SK-N-SH (cell line): ENCODE measurements at regions not wholly inside any gene's neighbourhood (a gene's known extent, or its start where the extent isn't known, plus 50 kb on each side); places are given as distances from the start of the nearest gene placed in this dataset.

Experiments
- CTCF ChIA-PET: fragments of 300-600, 350-600 bp; formaldehyde crosslinking; extraction: SDS; loops from one replicate; lab custom pipeline; 2021; lab: Yijun Ruan, JAX
- POLR2A ChIA-PET: fragments of 350-600 bp; sonication (Branson Sonifier 250); formaldehyde crosslinking; extraction: SDS; loops from one replicate; lab custom pipeline; 2020; ENCODE audit warnings: antibody characterized with exemption, inconsistent platforms; lab: Yijun Ruan, JAX
- DNase-seq: peaks from one replicate; pipeline ENCODE4 v3.0.0; 2012
- H2AFZ ChIP-seq: fragments of 200-600 bp; sonication (generic); 2 replicates; pipeline ENCODE4 v1.8.1; 2016; ENCODE audit warnings: antibody characterized with exemption, mild to moderate bottlenecking, low read depth
- H3F3A ChIP-seq: fragments of 200-600 bp; sonication (generic); replicated peaks from 2 replicates; pipeline ENCODE3; 2016; ENCODE audit warnings: antibody characterized with exemption, mild to moderate bottlenecking; ENCODE audit not compliant: insufficient read depth
- H3K27ac ChIP-seq, 2 experiments: fragments of 200-500 bp in 1 of 2; fragments of 200-600 bp in 1 of 2; sonication (Bioruptor generic) in 1 of 2; sonication (generic), shearing (Covaris generic) in 1 of 2; 2 replicates each; pipeline versions ENCODE4 v1.5.1 to v1.6.1; 2014 to 2016; ENCODE audit warnings: low read depth in 2 of 2, inconsistent platforms in 1 of 2, low read length in 1 of 2, mild to moderate bottlenecking in 1 of 2, mixed read lengths in 1 of 2
- H3K27me3 ChIP-seq: fragments of 200-600 bp; sonication (generic), shearing (Covaris generic); 2 replicates; pipeline ENCODE4 v1.6.1; 2016; ENCODE audit warnings: mixed run types; ENCODE audit not compliant: insufficient read depth
- H3K36me3 ChIP-seq, 2 experiments: fragments of 200-500 bp in 1 of 2; fragments of 200-600 bp in 1 of 2; sonication (Bioruptor generic) in 1 of 2; sonication (generic) in 1 of 2; replicated peaks in 1 of 2; 2 replicates each; pipeline versions ENCODE3 to v1.5.1; 2014 to 2016; ENCODE audit warnings: low read length in 1 of 2, mild to moderate bottlenecking in 1 of 2; ENCODE audit not compliant: insufficient read depth in 2 of 2, control insufficient read depth in 1 of 2
- H3K4me1 ChIP-seq, 2 experiments: fragments of 200-500 bp in 1 of 2; fragments of 200-600 bp in 1 of 2; sonication (Bioruptor generic) in 1 of 2; sonication (generic), shearing (Covaris generic) in 1 of 2; 2 replicates each; pipeline versions ENCODE4 v1.5.1 to v1.6.1; 2014 to 2016; ENCODE audit warnings: low read depth in 1 of 2, low read length in 1 of 2, mixed run types in 1 of 2; ENCODE audit not compliant: insufficient read depth in 2 of 2, control insufficient read depth in 1 of 2
- H3K4me2 ChIP-seq: fragments of 200-600 bp; sonication (generic), shearing (Covaris generic); 2 replicates; pipeline ENCODE4 v1.6.1; 2017; ENCODE audit warnings: mixed run types
- H3K4me3 ChIP-seq, 2 experiments: fragments of 200-500 bp in 1 of 2; fragments of 200-600 bp in 1 of 2; sonication (Bioruptor generic) in 1 of 2; sonication (generic), shearing (Covaris generic) in 1 of 2; 2 replicates each; pipeline versions ENCODE4 v1.5.1 to v1.8.1; 2014 to 2016; ENCODE audit warnings: low read depth in 2 of 2, inconsistent platforms in 1 of 2, low read length in 1 of 2, mild to moderate bottlenecking in 1 of 2, mixed read lengths in 1 of 2, moderate library complexity in 1 of 2
- H3K79me2 ChIP-seq: fragments of 200-600 bp; sonication (generic); 2 replicates; pipeline ENCODE4 v1.8.1; 2017; ENCODE audit warnings: mild to moderate bottlenecking; ENCODE audit not compliant: insufficient read depth
- H3K9ac ChIP-seq: fragments of 200-600 bp; sonication (generic); 2 replicates; pipeline ENCODE4 v1.6.1; 2017; ENCODE audit warnings: mixed run types
- H3K9me2 ChIP-seq: fragments of 200-600 bp; sonication (generic); 2 replicates; pipeline ENCODE4 v1.6.1; 2017; ENCODE audit warnings: mixed run types
- H3K9me3 ChIP-seq: fragments of 200-600 bp; sonication (generic); 2 replicates; pipeline ENCODE4 v1.6.1; 2017; ENCODE audit warnings: mixed run types, mild to moderate bottlenecking, moderate library complexity
- H4K20me1 ChIP-seq: fragments of 200-600 bp; sonication (generic); 2 replicates; pipeline ENCODE4 v1.6.1; 2017; ENCODE audit warnings: mild to moderate bottlenecking, mixed run types; ENCODE audit not compliant: insufficient read depth
- CHD2 ChIP-seq: fragments of 150-350 bp; IDR thresholded peaks from 2 replicates; pipeline ENCODE4 v1.6.1; 2018; ENCODE audit warnings: low read length; ENCODE audit not compliant: partially characterized antibody
- ELF1 ChIP-seq: IDR thresholded peaks from 2 replicates; pipeline ENCODE4 v1.4.0; 2012
- EP300 ChIP-seq, 2 experiments: IDR thresholded peaks; 2 replicates each; pipeline versions ENCODE4 v1.4.0 to v1.6.1; 2012; ENCODE audit warnings: borderline replicate concordance in 1 of 2, low read depth in 1 of 2, low read length in 1 of 2
- EZH2phosphoT487 ChIP-seq: fragments of 200-600 bp; sonication (generic); IDR thresholded peaks from 2 replicates; pipeline ENCODE4 v1.6.1; 2017; ENCODE audit warnings: low read depth, mixed run types, mild to moderate bottlenecking, antibody characterized with exemption, moderate library complexity, borderline replicate concordance
- FOSL2 ChIP-seq: IDR thresholded peaks from 2 replicates; pipeline ENCODE4 v1.4.0; 2012; ENCODE audit warnings: low read depth, mild to moderate bottlenecking, moderate library complexity, borderline replicate concordance
- FOXJ3 ChIP-seq: sonication (generic); formaldehyde crosslinking; IDR thresholded peaks from 2 replicates; pipeline ENCODE4 v1.5.1; 2020; ENCODE audit warnings: mild to moderate bottlenecking, missing genetic modification reagents
- FOXM1 ChIP-seq: IDR thresholded peaks from 2 replicates; pipeline ENCODE4 v1.4.0; 2012; ENCODE audit warnings: low read depth, mild to moderate bottlenecking
- GABPA ChIP-seq: IDR thresholded peaks from 2 replicates; pipeline ENCODE4 v1.4.0; 2012; ENCODE audit warnings: low read depth, mild to moderate bottlenecking
- GATA2 ChIP-seq: sonication (generic); formaldehyde crosslinking; IDR thresholded peaks from 2 replicates; pipeline ENCODE4 v1.5.0; 2020; ENCODE audit warnings: mild to moderate bottlenecking, missing genetic modification reagents
- MEF2A ChIP-seq: IDR thresholded peaks from 2 replicates; pipeline ENCODE4 v1.4.0; 2012; ENCODE audit warnings: low read depth, borderline replicate concordance
- MXI1 ChIP-seq: IDR thresholded peaks from 2 replicates; pipeline ENCODE4 v1.6.1; 2012; ENCODE audit warnings: mild to moderate bottlenecking, low read depth, low read length, improper control_type of control experiment
- NFIC ChIP-seq: IDR thresholded peaks from 2 replicates; pipeline ENCODE4 v1.4.0; 2012; ENCODE audit warnings: borderline replicate concordance
- NRF1 ChIP-seq: IDR thresholded peaks from 2 replicates; pipeline ENCODE4 v1.6.1; 2012; ENCODE audit warnings: low read depth, mild to moderate bottlenecking, low read length
- POLR2AphosphoS5 ChIP-seq: IDR thresholded peaks from 2 replicates; pipeline ENCODE4 v1.6.1; 2012; ENCODE audit warnings: low read depth, low read length
- RAD21 ChIP-seq: IDR thresholded peaks from 2 replicates; pipeline ENCODE4 v1.6.1; 2012; ENCODE audit warnings: mild to moderate bottlenecking, low read length
- RFX5 ChIP-seq: IDR thresholded peaks from 2 replicates; pipeline ENCODE4 v1.6.1; 2012; ENCODE audit warnings: mild to moderate bottlenecking, improper control_type of control experiment, low read length
- RXRA ChIP-seq: IDR thresholded peaks from 2 replicates; pipeline ENCODE4 v1.4.0; 2012; ENCODE audit warnings: low read depth, mild to moderate bottlenecking, borderline replicate concordance
- SMC3 ChIP-seq: IDR thresholded peaks from 2 replicates; pipeline ENCODE4 v1.6.1; 2012; ENCODE audit warnings: low read depth, low read length, improper control_type of control experiment
- TEAD4 ChIP-seq: IDR thresholded peaks from 2 replicates; pipeline ENCODE4 v1.4.0; 2012; ENCODE audit warnings: mild to moderate bottlenecking, borderline replicate concordance; ENCODE audit not compliant: insufficient read depth
- YY1 ChIP-seq: IDR thresholded peaks from 2 replicates; pipeline ENCODE4 v1.4.0; 2012; ENCODE audit warnings: low read depth, mild to moderate bottlenecking
- WGBS: methylation state at CpG from one replicate; pipeline ENCODE4 v1.1.6; 2017; ENCODE audit warnings: low lambda C conversion rate; 5-methylcytosine and 5-hydroxymethylcytosine counted together
- TF ChIP-seq, protein P1 (sequence below): fragments of 150-350 bp; IDR thresholded peaks from 2 replicates; pipeline ENCODE4 v1.6.1; 2017; ENCODE audit warnings: antibody characterized with exemption, low read length, low read depth, borderline replicate concordance
- TF ChIP-seq, protein P2 (sequence below): IDR thresholded peaks from 2 replicates; pipeline ENCODE4 v1.4.0; 2012; ENCODE audit warnings: low read depth

GRCh38 chr2:8122520-8122919 lies 559.3 kb upstream of the ID2 start:
- no peak for DNase-seq
- Histone ChIP-seq H3K79me2 (no peaks in the 10 kb centered on the region), H2AFZ (0 out of 2 replicates have a peak overlapping the region, but pooled peaks have one; percentile 30), H3K9me3 (no peaks in the 10 kb centered on the region), H3F3A (no peaks in the 10 kb centered on the region), H3K9ac (no peak overlapping the region), H3K27me3 (no peaks in the 10 kb centered on the region), H4K20me1 (no peaks in the 10 kb centered on the region), H3K4me2 (no peak overlapping the region), H3K36me3 (no peaks in the 10 kb centered on the region), H3K9me2 (no peaks in the 10 kb centered on the region), H3K4me3 (no peak overlapping the region)
- CTCF ChIA-PET: interaction anchor here (0.8 to 2.2 kb wide), 3 partner anchors 11 to 19 kb away, joined by 4 to 5 read pairs (median 4); no protein-coding TSS in a partner anchor
- POLR2A ChIA-PET: no interaction called here
- no peak for TF ChIP-seq MXI1
- no peak for TF ChIP-seq FOSL2
- no peak for TF ChIP-seq RAD21
- no peak for TF ChIP-seq CHD2
- TF ChIP-seq POLR2AphosphoS5: no peak
- TF ChIP-seq, all 33 proteins: peak for 0
- WGBS: 91% methylated on average over 7 of the region's 7 CpGs
- H3K27ac ChIP-seq: no peak overlapping the region; a peak in 1 of 4 replicates
- peaks cover 0 to 7% of the 10 kb centered on the region in 2 experiments; a peak in 2 of 4 replicates for H3K4me1 ChIP-seq

DNA sequence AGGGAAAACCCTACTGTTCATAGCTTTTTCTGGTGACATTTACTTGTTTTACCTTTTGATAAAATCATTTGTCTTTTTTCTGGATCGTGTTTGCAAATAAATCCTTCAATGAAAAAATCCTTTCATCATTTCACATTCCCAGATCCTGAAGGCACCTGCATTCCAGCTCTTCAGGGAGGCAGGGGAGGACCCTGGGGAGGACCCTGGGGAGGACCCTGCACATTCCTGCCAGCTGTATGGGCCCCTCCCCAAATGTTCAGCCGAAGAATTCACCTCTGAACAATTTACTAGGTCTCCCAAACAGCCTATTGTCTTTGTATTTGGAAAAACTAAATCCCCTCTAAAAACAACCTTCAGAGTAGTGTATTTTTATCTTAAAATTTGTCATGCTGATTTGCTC lies 558.4 kb upstream of the ID2 start:
- Histone ChIP-seq H3F3A (no peaks in the 10 kb centered on the region), H3K36me3 (no peaks in the 10 kb centered on the region), H3K4me3 (no peak overlapping the region), H3K4me1 (peaks cover 0 to 7% of the 10 kb centered on the region in 2 experiments; a peak in 2 of 4 replicates), H3K27ac (no peak overlapping the region), H2AFZ (no peak overlapping the region), H3K27me3 (no peaks in the 10 kb centered on the region), H4K20me1 (no peaks in the 10 kb centered on the region), H3K9me3 (no peaks in the 10 kb centered on the region), H3K79me2 (no peaks in the 10 kb centered on the region), H3K9ac (no peak overlapping the region), H3K4me2 (no peak overlapping the region), H3K9me2 (no peaks in the 10 kb centered on the region)
- TF ChIP-seq RXRA (no peak), SMC3 (no peak), TEAD4 (no peak), NRF1 (no peak), GABPA (no peak), CHD2 (no peak), FOXM1 (no peak), RFX5 (no peak), YY1 (no peak), FOXJ3 (no peak), MEF2A (no peak), NFIC (no peak), ELF1 (no peak), EZH2phosphoT487 (no peak), GATA2 (CRISPR knock-in tag) (no peak), EP300 (IDR thresholded peaks at IDR 0.05; ENCODE audit: borderline replicate concordance in 1 of 2, low read depth in 1 of 2, low read length in 1 of 2) (no peak)
- TF ChIP-seq, protein P1, sequence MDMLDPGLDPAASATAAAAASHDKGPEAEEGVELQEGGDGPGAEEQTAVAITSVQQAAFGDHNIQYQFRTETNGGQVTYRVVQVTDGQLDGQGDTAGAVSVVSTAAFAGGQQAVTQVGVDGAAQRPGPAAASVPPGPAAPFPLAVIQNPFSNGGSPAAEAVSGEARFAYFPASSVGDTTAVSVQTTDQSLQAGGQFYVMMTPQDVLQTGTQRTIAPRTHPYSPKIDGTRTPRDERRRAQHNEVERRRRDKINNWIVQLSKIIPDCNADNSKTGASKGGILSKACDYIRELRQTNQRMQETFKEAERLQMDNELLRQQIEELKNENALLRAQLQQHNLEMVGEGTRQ: no peak
- TF ChIP-seq, protein P2, sequence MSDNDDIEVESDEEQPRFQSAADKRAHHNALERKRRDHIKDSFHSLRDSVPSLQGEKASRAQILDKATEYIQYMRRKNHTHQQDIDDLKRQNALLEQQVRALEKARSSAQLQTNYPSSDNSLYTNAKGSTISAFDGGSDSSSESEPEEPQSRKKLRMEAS: no peak
- 47% methylated on average over 2 of the region's 2 CpGs for WGBS
- DNase-seq: no peak
- CTCF ChIA-PET: interaction anchor here (1.1 to 2.2 kb wide), 2 partner anchors 11 to 13 kb away, joined by 3 to 5 read pairs; no protein-coding TSS in a partner anchor
- POLR2A ChIA-PET: no interaction called here
